GM12878 (cell line): ENCODE measurements at regions not wholly inside any gene's neighbourhood (a gene's known extent, or its start where the extent isn't known, plus 50 kb on each side); places are given as distances from the start of the nearest gene placed in this dataset.

Experiments
- ATAC-seq: fragments of 200-7000 bp; cut with Tn5 transposase; 3 replicates; pipeline ENCODE4 v1.9.1; 2020; ENCODE audit warnings: mild to moderate bottlenecking, moderate library complexity
- BruUV-seq: library from RNA; stranded (reverse); fragments of 400-500 nt; replicated peaks from 2 replicates; lab custom pipeline; 2021; lab: Mats Ljungman, UMichigan
- CTCF ChIA-PET: fragments of 300-600 bp; sonication (Branson Sonifier 250); formaldehyde crosslinking; extraction: SDS; loops from one replicate; lab custom pipeline; 2021; ENCODE audit warnings: inconsistent platforms; lab: Yijun Ruan, JAX
- POLR2A ChIA-PET: fragments of 350-600 bp; formaldehyde crosslinking; extraction: SDS; loops from one replicate; lab custom pipeline; 2021; ENCODE audit warnings: inconsistent platforms; lab: Charles Lee
- RAD21 ChIA-PET: fragments of 300-600 bp; sonication (Branson Sonifier 250); formaldehyde crosslinking; loops from one replicate; lab custom pipeline; 2023; ENCODE audit warnings: antibody characterized with exemption; ENCODE audit not compliant: unreplicated experiment; lab: Charles Lee
- SMC1A ChIA-PET: fragments of 300-600 bp; sonication (Branson Sonifier 250); formaldehyde crosslinking; loops from one replicate; lab custom pipeline; 2023; ENCODE audit not compliant: unreplicated experiment, uncharacterized antibody; lab: Charles Lee
- DNase-seq: peaks from one replicate; pipeline ENCODE4 v3.0.0-alpha.2; 2011; ENCODE audit warnings: low read depth, low spot score
- FAIRE-seq: peaks from 3 replicates; lab custom pipeline; 2011; peaks lifted over from hg19 to GRCh38; lab: Jason Lieb, UNC
- H2AFZ ChIP-seq: 2 replicates; pipeline ENCODE4 v1.6.0; 2011; ENCODE audit warnings: low read depth, low read length, control low read depth; ENCODE audit not compliant: control insufficient read depth
- H3K27ac ChIP-seq: 2 replicates; pipeline ENCODE4 v1.5.1; 2011; ENCODE audit warnings: control low read depth; ENCODE audit not compliant: control insufficient read depth, insufficient read depth
- H3K27me3 ChIP-seq, 2 experiments: replicated peaks in 1 of 2; 2 replicates each; pipeline versions ENCODE4 v1.6.0 to v1.6.1; 2011; ENCODE audit warnings: low read length in 1 of 2; ENCODE audit not compliant: control insufficient read depth in 2 of 2, insufficient read depth in 2 of 2
- H3K36me3 ChIP-seq, 2 experiments: 2 replicates each; pipeline ENCODE4 v1.5.1; 2011; ENCODE audit warnings: low read length in 1 of 2; ENCODE audit not compliant: control insufficient read depth in 2 of 2, insufficient read depth in 2 of 2
- H3K4me1 ChIP-seq: 2 replicates; pipeline ENCODE4 v1.6.1; 2011; ENCODE audit warnings: mild to moderate bottlenecking, low read length, moderate library complexity, mixed read lengths; ENCODE audit not compliant: control insufficient read depth, insufficient read depth
- H3K4me2 ChIP-seq: 2 replicates; pipeline ENCODE4 v1.6.0; 2011; ENCODE audit warnings: control low read depth; ENCODE audit not compliant: control insufficient read depth, insufficient read depth
- H3K4me3 ChIP-seq: fragments of 200-600 bp; sonication (generic); 2 replicates; pipeline ENCODE4 v1.5.1; 2016
- H3K79me2 ChIP-seq: 2 replicates; pipeline ENCODE4 v1.6.0; 2011; ENCODE audit warnings: low read length; ENCODE audit not compliant: control insufficient read depth, insufficient read depth
- H3K9ac ChIP-seq: 2 replicates; pipeline ENCODE4 v1.8.0; 2011; ENCODE audit warnings: low read length, control low read depth, mixed read lengths; ENCODE audit not compliant: control insufficient read depth, insufficient read depth
- H3K9me3 ChIP-seq: replicated peaks from 3 replicates; pipeline ENCODE4 v1.5.1; 2011; ENCODE audit warnings: mild to moderate bottlenecking, low read length; ENCODE audit not compliant: control insufficient read depth, insufficient read depth
- H4K20me1 ChIP-seq: 2 replicates; pipeline ENCODE4 v1.6.0; 2011; ENCODE audit not compliant: control insufficient read depth, insufficient read depth
- CBFB ChIP-seq: IDR thresholded peaks from 2 replicates; pipeline ENCODE4 v1.6.1; 2016; ENCODE audit warnings: antibody characterized with exemption, low read depth
- GATAD2B ChIP-seq: fragments of 450-650 bp; conservative IDR thresholded peaks from 2 replicates; pipeline ENCODE4 v1.6.1; 2017; ENCODE audit warnings: low read depth, mild to moderate bottlenecking, moderate library complexity
- PAX8 ChIP-seq: fragments of 450-650 bp; IDR thresholded peaks from 2 replicates; pipeline ENCODE4 v1.6.1; 2017; ENCODE audit warnings: mild to moderate bottlenecking, moderate library complexity
- STAT3 ChIP-seq: IDR thresholded peaks from 2 replicates; pipeline ENCODE4 v1.6.1; 2011; ENCODE audit warnings: low read depth, low read length, improper control_type of control experiment
- WGBS: methylation state at CpG from one replicate; pipeline ENCODE4 v1.1.6; 2016; ENCODE audit warnings: low lambda C conversion rate; ENCODE audit not compliant: insufficient replicate concordance, insufficient coverage; ENCODE audit errors: missing lambda C conversion rate; 5-methylcytosine and 5-hydroxymethylcytosine counted together
- in situ Hi-C: fragments of 300-500 bp; cut with MboI; formaldehyde crosslinking; loops from 9 replicates; pipeline ENCODE4 v1.14.3; 2018; ENCODE audit warnings: mixed read lengths
- intact Hi-C: fragments of 100-400 bp; cut with micrococcal nuclease; formaldehyde crosslinking; loops from one replicate; pipeline ENCODE4 v1.14.2; 2022; ENCODE audit not compliant: unreplicated experiment
- TF ChIP-seq, protein P1 (sequence below): fragments of 450-650 bp; IDR thresholded peaks from 2 replicates; pipeline ENCODE4 v1.6.1; 2018; ENCODE audit warnings: borderline replicate concordance, mild to moderate bottlenecking; ENCODE audit not compliant: partially characterized antibody
- TF ChIP-seq, protein P2 (sequence below): fragments of 450-650 bp; IDR thresholded peaks from 2 replicates; pipeline ENCODE4 v1.6.1; 2017; ENCODE audit warnings: mild to moderate bottlenecking, low read depth, inconsistent platforms; ENCODE audit not compliant: poor library complexity, severe bottlenecking

DNA sequence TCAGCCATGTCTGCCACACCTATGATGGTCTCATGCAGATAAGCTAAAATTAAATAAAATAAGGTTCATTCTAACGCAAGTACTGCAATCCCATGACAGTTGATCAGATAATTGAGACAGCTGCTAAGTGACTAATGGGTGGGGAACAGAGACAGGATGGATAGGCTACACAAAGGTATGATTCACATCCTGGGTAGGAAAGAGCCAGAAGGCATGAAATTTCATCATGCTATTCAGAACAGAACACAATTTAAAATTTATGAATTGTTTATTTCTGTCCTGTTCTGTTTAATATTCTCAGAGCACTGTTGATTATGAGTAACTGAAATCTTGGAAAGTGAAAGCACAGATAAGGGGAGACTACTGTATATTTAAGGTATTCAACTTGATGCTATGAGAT lies 381.8 kb upstream of the SORCS1 start:
- ChIA-PET POLR2A (no interaction called here), CTCF (interaction anchor here (0.7 kb wide), 1 partner anchor 658 kb away, joined by 3 read pairs; no protein-coding TSS in a partner anchor), SMC1A (interaction anchor here (1.0 to 2.5 kb wide), 4 partner anchors 10 to 268 kb away, joined by 3 to 10 read pairs (median 4); no protein-coding TSS in a partner anchor), RAD21 (no interaction called here)
- Histone ChIP-seq H3K36me3 (no peaks in the 10 kb centered on the region), H3K4me1 (no peaks in the 10 kb centered on the region), H3K27ac (no peak overlapping the region), H3K9me3 (no peaks in the 10 kb centered on the region; the same call in 2 of the 3 replicates), H4K20me1 (no peaks in the 10 kb centered on the region), H2AFZ (no peak overlapping the region), H3K9ac (no peak overlapping the region), H3K4me3 (no peak overlapping the region), H3K27me3 (no peaks in the 10 kb centered on the region), H3K79me2 (no peaks in the 10 kb centered on the region), H3K4me2 (no peak overlapping the region)
- in situ Hi-C loops (no loop called here), intact Hi-C loops (no loop called here)
- FAIRE-seq, result no peak
- ATAC-seq, result no peak
- no peak for DNase-seq
- no TSS peak for BruUV-seq
- TF ChIP-seq PAX8 (no peak), STAT3 (no peak), GATAD2B (no peak), CBFB (no peak)
- TF ChIP-seq, protein P1, sequence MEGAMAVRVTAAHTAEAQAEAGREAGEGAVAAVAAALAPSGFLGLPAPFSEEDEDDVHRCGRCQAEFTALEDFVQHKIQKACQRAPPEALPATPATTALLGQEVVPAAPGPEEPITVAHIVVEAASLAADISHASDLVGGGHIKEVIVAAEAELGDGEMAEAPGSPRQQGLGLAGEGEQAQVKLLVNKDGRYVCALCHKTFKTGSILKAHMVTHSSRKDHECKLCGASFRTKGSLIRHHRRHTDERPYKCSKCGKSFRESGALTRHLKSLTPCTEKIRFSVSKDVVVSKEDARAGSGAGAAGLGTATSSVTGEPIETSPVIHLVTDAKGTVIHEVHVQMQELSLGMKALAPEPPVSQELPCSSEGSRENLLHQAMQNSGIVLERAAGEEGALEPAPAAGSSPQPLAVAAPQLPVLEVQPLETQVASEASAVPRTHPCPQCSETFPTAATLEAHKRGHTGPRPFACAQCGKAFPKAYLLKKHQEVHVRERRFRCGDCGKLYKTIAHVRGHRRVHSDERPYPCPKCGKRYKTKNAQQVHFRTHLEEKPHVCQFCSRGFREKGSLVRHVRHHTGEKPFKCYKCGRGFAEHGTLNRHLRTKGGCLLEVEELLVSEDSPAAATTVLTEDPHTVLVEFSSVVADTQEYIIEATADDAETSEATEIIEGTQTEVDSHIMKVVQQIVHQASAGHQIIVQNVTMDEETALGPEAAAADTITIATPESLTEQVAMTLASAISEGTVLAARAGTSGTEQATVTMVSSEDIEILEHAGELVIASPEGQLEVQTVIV, result no peak
- TF ChIP-seq, protein P2, sequence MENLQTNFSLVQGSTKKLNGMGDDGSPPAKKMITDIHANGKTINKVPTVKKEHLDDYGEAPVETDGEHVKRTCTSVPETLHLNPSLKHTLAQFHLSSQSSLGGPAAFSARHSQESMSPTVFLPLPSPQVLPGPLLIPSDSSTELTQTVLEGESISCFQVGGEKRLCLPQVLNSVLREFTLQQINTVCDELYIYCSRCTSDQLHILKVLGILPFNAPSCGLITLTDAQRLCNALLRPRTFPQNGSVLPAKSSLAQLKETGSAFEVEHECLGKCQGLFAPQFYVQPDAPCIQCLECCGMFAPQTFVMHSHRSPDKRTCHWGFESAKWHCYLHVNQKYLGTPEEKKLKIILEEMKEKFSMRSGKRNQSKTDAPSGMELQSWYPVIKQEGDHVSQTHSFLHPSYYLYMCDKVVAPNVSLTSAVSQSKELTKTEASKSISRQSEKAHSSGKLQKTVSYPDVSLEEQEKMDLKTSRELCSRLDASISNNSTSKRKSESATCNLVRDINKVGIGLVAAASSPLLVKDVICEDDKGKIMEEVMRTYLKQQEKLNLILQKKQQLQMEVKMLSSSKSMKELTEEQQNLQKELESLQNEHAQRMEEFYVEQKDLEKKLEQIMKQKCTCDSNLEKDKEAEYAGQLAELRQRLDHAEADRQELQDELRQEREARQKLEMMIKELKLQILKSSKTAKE, result no peak
- 33% methylated on average over 1 of the region's 1 CpG for WGBS
